A549 (cell line): ENCODE measurements at regions not wholly inside any gene's neighbourhood (a gene's known extent, or its start where the extent isn't known, plus 50 kb on each side); places are given as distances from the start of the nearest gene placed in this dataset.
A peak's percentile ranks its signal among the peaks of the same experiment; 100 is the strongest.

Source experiments
- ATAC-seq, 2 experiments: fragments of 200-7000 bp in 1 of 2; fragments of >200 bp in 1 of 2; cut with Nextera tagmentation in 1 of 2; cut with Tn5 transposase in 1 of 2; 3 replicates each; pipeline versions ENCODE4 v1.8.0 to v1.9.1; 2018 to 2020; ENCODE audit warnings: mild to moderate bottlenecking in 1 of 2, moderate library complexity in 1 of 2
- CTCF ChIA-PET: fragments of 300-600 bp; sonication (Branson Sonifier 250); formaldehyde crosslinking; extraction: SDS; loops from one replicate; lab custom pipeline; 2021; ENCODE audit warnings: antibody characterized with exemption, inconsistent platforms; lab: Yijun Ruan, JAX
- POLR2A ChIA-PET: fragments of 350-600 bp; formaldehyde crosslinking; extraction: SDS; loops from one replicate; lab custom pipeline; 2021; ENCODE audit warnings: antibody characterized with exemption, inconsistent platforms; lab: Yijun Ruan, JAX
- DNase-seq, 2 experiments: peaks; one replicate each; pipeline versions ENCODE4 v3.0.0 to v3.0.0-alpha.2; 2011 to 2016; ENCODE audit warnings: low read depth in 1 of 2, low spot score in 1 of 2
- FAIRE-seq: peaks from 2 replicates; lab custom pipeline; 2011; peaks lifted over from hg19 to GRCh38; lab: Jason Lieb, UNC
- H3K27ac ChIP-seq, 2 experiments: fragments of >200 bp; sonication (Bioruptor Twin); formaldehyde crosslinking; 3 replicates each; pipeline ENCODE4 v1.5.1; 2016 to 2017
- H3K4me1 ChIP-seq: fragments of >200 bp; sonication (Bioruptor Twin); formaldehyde crosslinking; 3 replicates; pipeline ENCODE4 v1.6.1; 2016
- H3K4me2 ChIP-seq: fragments of >200 bp; sonication (Bioruptor Twin); formaldehyde crosslinking; 3 replicates; pipeline ENCODE4 v1.6.1; 2016
- H3K4me3 ChIP-seq: fragments of >200 bp; sonication (Bioruptor Twin); formaldehyde crosslinking; 3 replicates; pipeline ENCODE4 v1.5.1; 2016
- H3K9me3 ChIP-seq: fragments of >200 bp; sonication (Bioruptor Twin); formaldehyde crosslinking; 3 replicates; pipeline ENCODE4 v1.6.1; 2016
- ATOH8 ChIP-seq: fragments of 250-450 bp; sonication (Bioruptor Pico); IDR thresholded peaks from 2 replicates; pipeline ENCODE4 v1.5.0; 2020; ENCODE audit warnings: low read depth, mild to moderate bottlenecking, moderate library complexity
- BCL3 ChIP-seq: fragments of >200 bp; sonication (Bioruptor Twin); formaldehyde crosslinking; IDR thresholded peaks from 3 replicates; pipeline ENCODE4 v1.6.1; 2016
- BHLHE40 ChIP-seq: IDR thresholded peaks from 2 replicates; pipeline ENCODE4 v1.6.1; 2012; ENCODE audit warnings: low read depth, low read length, inconsistent platforms
- CHD4 ChIP-seq: fragments of 200-600 bp; sonication (generic); IDR thresholded peaks from 2 replicates; pipeline ENCODE4 v1.6.1; 2016; ENCODE audit warnings: antibody characterized with exemption, mild to moderate bottlenecking, borderline replicate concordance
- CTCF ChIP-seq: fragments of >200 bp; sonication (Bioruptor Twin); formaldehyde crosslinking; IDR thresholded peaks from 3 replicates; pipeline ENCODE4 v1.5.1; 2016
- EHF ChIP-seq: fragments of 250-450 bp; sonication (Bioruptor Pico); IDR thresholded peaks from 2 replicates; pipeline ENCODE4 v1.5.0; 2020; ENCODE audit warnings: mild to moderate bottlenecking
- EHMT2 ChIP-seq: fragments of 200-600 bp; sonication (generic); IDR thresholded peaks from 2 replicates; pipeline ENCODE4 v1.6.1; 2016; ENCODE audit warnings: antibody characterized with exemption, low read depth, mild to moderate bottlenecking, moderate library complexity
- FOSB ChIP-seq: fragments of 250-450 bp; sonication (Bioruptor Pico); IDR thresholded peaks from 2 replicates; pipeline ENCODE4 v1.5.0; 2020; ENCODE audit warnings: mild to moderate bottlenecking, moderate library complexity
- GATA3 ChIP-seq: IDR thresholded peaks from 2 replicates; pipeline ENCODE4 v1.6.1; 2012; ENCODE audit warnings: borderline replicate concordance
- HES2 ChIP-seq: fragments of >200 bp; sonication (Bioruptor Twin); formaldehyde crosslinking; IDR thresholded peaks from 2 replicates; pipeline ENCODE4 v1.6.1; 2016
- HOXA7 ChIP-seq: fragments of 250-450 bp; sonication (Bioruptor Pico); IDR thresholded peaks from 2 replicates; pipeline ENCODE4 v1.5.0; 2020; ENCODE audit warnings: mild to moderate bottlenecking, moderate library complexity
- HOXB5 ChIP-seq: fragments of 250-450 bp; sonication (Bioruptor Pico); IDR thresholded peaks from 2 replicates; pipeline ENCODE4 v1.5.0; 2020; ENCODE audit warnings: mild to moderate bottlenecking, moderate library complexity
- MAFK ChIP-seq: fragments of 450-650 bp; IDR thresholded peaks from 2 replicates; pipeline ENCODE4 v1.6.1; 2014; ENCODE audit not compliant: partially characterized antibody
- PBX3 ChIP-seq: IDR thresholded peaks from 2 replicates; pipeline ENCODE4 v1.6.1; 2012
- POLR2AphosphoS2 ChIP-seq: conservative IDR thresholded peaks from 2 replicates; pipeline ENCODE4 v1.6.1; 2012; ENCODE audit warnings: low read length, improper control_type of control experiment, inconsistent platforms
- RNF2 ChIP-seq: fragments of 200-600 bp; sonication (generic); IDR thresholded peaks from 2 replicates; pipeline ENCODE4 v1.6.1; 2016; ENCODE audit warnings: low read depth, mild to moderate bottlenecking, antibody characterized with exemption, moderate library complexity, borderline replicate concordance
- TFCP2L1 ChIP-seq: fragments of 250-450 bp; sonication (Bioruptor Pico); IDR thresholded peaks from 2 replicates; pipeline ENCODE4 v1.5.0; 2021; ENCODE audit warnings: mild to moderate bottlenecking
- TP53 ChIP-seq: fragments of 250-450 bp; sonication (Bioruptor Pico); IDR thresholded peaks from 2 replicates; pipeline ENCODE4 v1.5.0; 2021; ENCODE audit warnings: mild to moderate bottlenecking, moderate library complexity
- ZFP36 ChIP-seq: fragments of 450-650 bp; IDR thresholded peaks from 2 replicates; pipeline ENCODE4 v1.6.1; 2014; ENCODE audit warnings: borderline replicate concordance; ENCODE audit not compliant: partially characterized antibody
- ZNF302 ChIP-seq: fragments of 250-450 bp; sonication (Bioruptor Pico); IDR thresholded peaks from 2 replicates; pipeline ENCODE4 v1.9.0; 2021; ENCODE audit warnings: inconsistent platforms, mild to moderate bottlenecking, moderate library complexity
- WGBS: methylation state at CpG from one replicate; pipeline ENCODE4 v1.1.6; 2017; ENCODE audit errors: missing lambda C conversion rate; 5-methylcytosine and 5-hydroxymethylcytosine counted together

GRCh38 chr3:87478716-87479115, 202.3 kb upstream of the POU1F1 start:
- ATAC-seq (no peak), DNase-seq (no peak), FAIRE-seq (no peak)
- Histone ChIP-seq H3K9me3 (0 out of 3 replicates have a peak, but pooled peaks cover 3% of the 10 kb centered on the region), H3K4me2 (no peak overlapping the region), H3K4me3 (no peak overlapping the region), H3K4me1 (no peaks in the 10 kb centered on the region), H3K27ac (no peak overlapping the region)
- 61% methylated on average over 3 of the region's 3 CpGs for WGBS
- POLR2A ChIA-PET: no interaction called here
- CTCF ChIA-PET: no interaction called here
- no peak for TF ChIP-seq CTCF
- no peak for TF ChIP-seq BHLHE40
- no peak for TF ChIP-seq BCL3
- no peak for TF ChIP-seq CHD4
- no peak for TF ChIP-seq TP53 (CRISPR knock-in tag)
- TF ChIP-seq HOXB5 (CRISPR knock-in tag): no peak
- TF ChIP-seq MAFK: no peak
- TF ChIP-seq TFCP2L1 (CRISPR knock-in tag): no peak
- TF ChIP-seq HOXA7 (CRISPR knock-in tag): no peak

GRCh38 chr3:87473944-87474343, 197.6 kb upstream of the POU1F1 start:
- CTCF ChIA-PET: no interaction called here
- H3K9me3 ChIP-seq: peaks cover 15% of the 10 kb centered on the region; the same call in 1 of the 3 replicates

GRCh38 chr3:87468938-87469337, 192.6 kb upstream of the POU1F1 start:
- peak in 1 of 2 experiments; percentile 37 for DNase-seq
- Histone ChIP-seq H3K4me3 (no peak overlapping the region), H3K4me2 (no peak overlapping the region; the same call in 2 of the 3 replicates), H3K27ac (peak overlapping the region in 1 of 2 experiments; percentile 17; a peak in 1 of 6 replicates), H3K9me3 (peaks cover 24% of the 10 kb centered on the region; the same call in 2 of the 3 replicates), H3K4me1 (no peaks in the 10 kb centered on the region)
- peak; percentile 54 to 82; a peak in 5 of 6 replicates for ATAC-seq
- ChIA-PET POLR2A (no interaction called here), CTCF (no interaction called here)
- peak; percentile 33; the same call in 1 of the 2 replicates for TF ChIP-seq GATA3
- TF ChIP-seq CHD4: no peak
- TF ChIP-seq ATOH8 (CRISPR knock-in tag): no peak
- TF ChIP-seq EHMT2: no peak
- FAIRE-seq: no peak

More at GRCh38 chr3:87473944-87474343, 197.6 kb upstream of the POU1F1 start:
- POLR2A ChIA-PET: no interaction called here
- Histone ChIP-seq H3K27ac (no peak overlapping the region), H3K4me3 (no peak overlapping the region), H3K4me2 (no peak overlapping the region), H3K4me1 (no peaks in the 10 kb centered on the region)
- FAIRE-seq: no peak
- no peak for DNase-seq
- no peak for ATAC-seq
- TF ChIP-seq ZFP36: peak; percentile 62
- TF ChIP-seq FOSB (CRISPR knock-in tag): no peak

- ATAC-seq (no peak), FAIRE-seq (no peak), DNase-seq (no peak)
- no peak overlapping the region for H3K4me3 ChIP-seq
- TF ChIP-seq HES2 (no peak), BHLHE40 (no peak), CHD4 (no peak), HOXB5 (CRISPR knock-in tag) (no peak), MAFK (no peak), FOSB (CRISPR knock-in tag) (no peak), ATOH8 (CRISPR knock-in tag) (no peak), RNF2 (no peak), PBX3 (no peak), EHF (CRISPR knock-in tag) (no peak), POLR2AphosphoS2 (no peak), ZNF302 (CRISPR knock-in tag) (no peak), CTCF (no peak)
- ChIA-PET CTCF (no interaction called here), POLR2A (no interaction called here)
- peak overlapping the region in 1 of 2 experiments; percentile 30; a peak in 1 of 6 replicates for H3K27ac ChIP-seq
- H3K4me1 ChIP-seq: no peaks in the 10 kb centered on the region
- WGBS: 11% methylated on average over 2 of the region's 2 CpGs
- peaks cover 19% of the 10 kb centered on the region; the same call in 1 of the 3 replicates for H3K9me3 ChIP-seq
- H3K4me2 ChIP-seq: no peak overlapping the region
Measured at GRCh38 chr3:87468235-87468634, 191.9 kb upstream of the POU1F1 start.
